HPDE6-E6E7 (cell line): ENCODE measurements at regions not wholly inside any gene's neighbourhood (a gene's known extent, or its start where the extent isn't known, plus 50 kb on each side); places are given as distances from the start of the nearest gene placed in this dataset.

Source experiments
- DNase-seq: peaks from one replicate; pipeline ENCODE4 v3.0.0; 2011; ENCODE audit warnings: missing footprints; ENCODE audit errors: extremely low spot score

GRCh38 chr2:216916956-216917650, 57.2 kb upstream of the TNP1 start:
- DNase-seq, result no peak

- no peak for DNase-seq
These were observed 55.8 kb upstream of the TNP1 start for GRCh38 chr2:216915557-216916150.

- DNase-seq, result no peak
These were observed 54.6 kb upstream of the TNP1 start for GRCh38 chr2:216914491-216914890.

GRCh38 chr2:216911886-216912285, 52.0 kb upstream of the TNP1 start:
- no peak for DNase-seq

- DNase-seq, result no peak
These were observed 51.1 kb upstream of the TNP1 start for GRCh38 chr2:216911008-216911407.

- no peak for DNase-seq
These were observed 49.8 kb upstream of the TNP1 start for GRCh38 chr2:216909541-216910210.
